Right ventricle myocardium inferior (tissue), 1 donor: ENCODE measurements at regions not wholly inside any gene's neighbourhood (a gene's known extent, or its start where the extent isn't known, plus 50 kb on each side); places are given as distances from the start of the nearest gene placed in this dataset.

Source experiments
- ATAC-seq: fragments of 200-7000 bp; cut with Tn5 transposase; one replicate; pipeline ENCODE4 v1.9.1; 2020; ENCODE audit warnings: mild to moderate bottlenecking, moderate library complexity
- DNase-seq: peaks from one replicate; pipeline ENCODE4 v3.0.0; 2021; ENCODE audit errors: missing footprints
- intact Hi-C: fragments of 100-400 bp; cut with DNase I; formaldehyde crosslinking; loops from one replicate; pipeline ENCODE4 v1.11.0; 2022
- donor health status: DM: no; HTN: yes; CAD: no; lungs with severe emphysema.

- ATAC-seq (no peak), DNase-seq (no peak)
- intact Hi-C loops = no loop called here
Observed at GRCh38 chr2:60152226-60152833, 401.1 kb downstream of the BCL11A start.

DNA sequence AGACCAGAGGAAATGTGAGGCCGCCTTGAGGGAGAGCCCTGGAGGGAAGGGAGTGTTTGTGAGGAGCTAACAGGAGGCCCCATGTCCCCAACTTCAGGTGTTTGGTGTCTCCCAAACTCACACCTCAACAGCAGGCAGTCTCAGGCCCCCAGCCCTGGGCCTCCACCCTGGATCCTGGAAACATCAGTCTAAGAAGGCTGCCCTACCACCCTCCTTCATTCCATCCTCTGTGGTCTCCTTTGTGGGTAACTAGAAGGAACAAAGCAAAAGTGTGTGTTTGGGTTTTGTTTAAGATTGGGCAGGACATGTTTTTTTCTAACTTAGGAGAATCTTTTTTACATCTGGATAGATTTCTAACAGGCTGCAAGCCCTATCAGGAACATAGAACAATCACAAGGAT lies 404.3 kb downstream of the BCL11A start:
- intact Hi-C loops = no loop called here
- DNase-seq (no peak), ATAC-seq (no peak)

- DNase-seq = no peak
- intact Hi-C loops = no loop called here
- no peak for ATAC-seq
Observed at GRCh38 chr2:60148716-60149115, 404.7 kb downstream of the BCL11A start.

GRCh38 chr2:60140185-60140584 lies 413.3 kb downstream of the BCL11A start:
- intact Hi-C loops = no loop called here
- no peak for DNase-seq
- ATAC-seq = no peak

- DNase-seq = no peak
- no peak for ATAC-seq
- intact Hi-C loops = no loop called here
Observed at GRCh38 chr2:60136913-60137312, 416.5 kb downstream of the BCL11A start.

- intact Hi-C loops = no loop called here
- ATAC-seq (no peak), DNase-seq (no peak)
Observed at GRCh38 chr2:60127191-60127590, 426.3 kb downstream of the BCL11A start.

GRCh38 chr2:60125611-60126426 lies 427.6 kb downstream of the BCL11A start:
- intact Hi-C loops = no loop called here
- no peak for ATAC-seq

DNA sequence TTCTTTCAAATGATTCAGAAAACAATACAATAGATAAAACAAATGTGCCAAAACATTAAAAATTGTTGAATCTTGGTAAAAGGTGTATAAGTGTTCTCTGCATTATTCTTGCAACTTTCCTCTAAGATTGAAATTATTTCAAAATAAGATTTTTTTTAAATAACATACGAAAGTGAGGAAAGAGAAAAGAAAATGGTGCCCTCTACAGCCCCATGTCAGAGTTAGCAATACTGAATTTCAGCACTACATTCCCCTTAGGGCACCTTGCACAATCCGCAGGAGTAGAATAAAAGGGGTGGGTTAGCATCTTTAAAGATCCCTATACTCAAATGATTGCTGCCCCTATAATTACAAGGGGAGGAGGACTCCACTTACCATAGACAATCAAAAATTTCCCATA lies 433.7 kb downstream of the BCL11A start:
- intact Hi-C loops = loop anchor here (10.0 kb wide), 1 partner anchor 815 kb away; no protein-coding TSS in a partner anchor

More at GRCh38 chr2:60125611-60126426, 427.6 kb downstream of the BCL11A start:
- no peak for DNase-seq

DNA sequence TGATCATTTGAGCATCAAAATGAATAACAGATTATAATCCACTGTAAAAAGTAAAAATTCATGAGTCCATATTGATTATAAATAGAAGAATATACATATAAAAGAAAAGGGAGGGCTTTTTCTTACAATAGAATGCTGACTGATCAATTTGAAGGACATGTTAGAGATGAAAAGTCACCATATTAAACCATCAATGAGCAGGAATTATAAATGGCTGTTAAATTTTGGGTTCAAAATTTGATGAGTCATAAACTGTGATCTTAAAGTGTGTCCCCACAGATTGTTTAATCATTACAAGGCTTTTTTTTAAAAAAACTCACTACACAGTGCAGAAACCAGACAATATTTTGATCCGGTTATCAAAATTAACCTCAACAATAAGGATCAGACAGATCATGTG lies 434.5 kb downstream of the BCL11A start:
- ATAC-seq (no peak), DNase-seq (no peak)
- intact Hi-C loops = loop anchor here (10.0 kb wide), 1 partner anchor 814 kb away; no protein-coding TSS in a partner anchor

More for the DNA sequence above, 433.7 kb downstream of the BCL11A start:
- ATAC-seq (no peak), DNase-seq (no peak)

DNA sequence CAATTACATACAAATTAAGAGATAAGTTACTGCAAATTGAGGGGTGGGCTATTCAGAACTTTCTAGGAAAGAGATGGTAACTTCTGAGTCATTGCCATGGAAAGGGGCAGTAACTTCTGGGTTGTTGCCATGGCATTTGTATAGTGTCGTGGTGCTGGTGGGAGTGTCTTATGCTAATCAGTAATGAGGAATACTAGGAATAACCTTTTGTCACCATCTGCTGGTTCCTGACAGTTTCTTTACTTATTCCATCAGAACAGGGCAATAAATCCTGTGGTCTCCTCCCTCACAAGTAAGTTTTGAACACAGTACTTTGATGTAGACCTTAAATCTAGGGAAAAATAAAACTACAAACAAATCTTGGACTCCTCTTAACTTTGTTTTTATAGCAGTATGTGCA lies 435.4 kb downstream of the BCL11A start:
- intact Hi-C loops = loop anchor here (10.0 kb wide), 1 partner anchor 813 kb away; no protein-coding TSS in a partner anchor
- DNase-seq (no peak), ATAC-seq (no peak)

GRCh38 chr2:60116161-60116875 lies 437.1 kb downstream of the BCL11A start:
- ATAC-seq = no peak
- intact Hi-C loops = loop anchor here (10.0 kb wide), 1 partner anchor 812 kb away; no protein-coding TSS in a partner anchor
- no peak for DNase-seq

- intact Hi-C loops = loop anchor here (5.0 to 10.0 kb wide), 3 partner anchors 52 to 805 kb away; no protein-coding TSS in a partner anchor
- ATAC-seq = no peak
- DNase-seq = no peak
Observed at GRCh38 chr2:60109744-60110143, 443.7 kb downstream of the BCL11A start.

GRCh38 chr2:60106836-60107529 lies 446.5 kb downstream of the BCL11A start:
- intact Hi-C loops = loop anchor here (2.0 to 5.0 kb wide), 3 partner anchors 50 to 440 kb away; no protein-coding TSS in a partner anchor
- peak; percentile 71 for DNase-seq

DNA sequence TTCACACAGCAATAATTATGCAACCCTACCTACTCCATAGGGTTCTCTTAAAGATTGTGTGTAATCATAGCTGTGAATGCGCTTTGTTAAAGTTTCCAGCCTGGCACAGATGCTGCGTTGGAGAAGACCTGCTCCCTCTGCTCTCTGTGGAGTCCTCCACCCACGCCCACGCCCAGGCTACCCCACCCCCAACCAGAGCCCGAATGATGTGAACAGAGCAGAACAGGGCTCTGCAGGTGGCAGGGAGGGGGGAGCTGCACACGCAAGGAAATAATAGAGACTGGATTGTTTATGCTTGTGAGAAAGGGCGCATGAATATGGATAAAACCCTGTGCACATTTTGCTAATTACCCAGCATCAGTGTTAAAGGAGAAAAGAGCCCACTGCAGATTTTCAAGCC lies 447.5 kb downstream of the BCL11A start:
- DNase-seq (no peak), ATAC-seq (no peak)
- intact Hi-C loops = loop anchor here (2.0 to 5.0 kb wide), 3 partner anchors 49 to 441 kb away; no protein-coding TSS in a partner anchor

More at GRCh38 chr2:60106836-60107529, 446.5 kb downstream of the BCL11A start:
- peak; percentile 89 for ATAC-seq

DNA sequence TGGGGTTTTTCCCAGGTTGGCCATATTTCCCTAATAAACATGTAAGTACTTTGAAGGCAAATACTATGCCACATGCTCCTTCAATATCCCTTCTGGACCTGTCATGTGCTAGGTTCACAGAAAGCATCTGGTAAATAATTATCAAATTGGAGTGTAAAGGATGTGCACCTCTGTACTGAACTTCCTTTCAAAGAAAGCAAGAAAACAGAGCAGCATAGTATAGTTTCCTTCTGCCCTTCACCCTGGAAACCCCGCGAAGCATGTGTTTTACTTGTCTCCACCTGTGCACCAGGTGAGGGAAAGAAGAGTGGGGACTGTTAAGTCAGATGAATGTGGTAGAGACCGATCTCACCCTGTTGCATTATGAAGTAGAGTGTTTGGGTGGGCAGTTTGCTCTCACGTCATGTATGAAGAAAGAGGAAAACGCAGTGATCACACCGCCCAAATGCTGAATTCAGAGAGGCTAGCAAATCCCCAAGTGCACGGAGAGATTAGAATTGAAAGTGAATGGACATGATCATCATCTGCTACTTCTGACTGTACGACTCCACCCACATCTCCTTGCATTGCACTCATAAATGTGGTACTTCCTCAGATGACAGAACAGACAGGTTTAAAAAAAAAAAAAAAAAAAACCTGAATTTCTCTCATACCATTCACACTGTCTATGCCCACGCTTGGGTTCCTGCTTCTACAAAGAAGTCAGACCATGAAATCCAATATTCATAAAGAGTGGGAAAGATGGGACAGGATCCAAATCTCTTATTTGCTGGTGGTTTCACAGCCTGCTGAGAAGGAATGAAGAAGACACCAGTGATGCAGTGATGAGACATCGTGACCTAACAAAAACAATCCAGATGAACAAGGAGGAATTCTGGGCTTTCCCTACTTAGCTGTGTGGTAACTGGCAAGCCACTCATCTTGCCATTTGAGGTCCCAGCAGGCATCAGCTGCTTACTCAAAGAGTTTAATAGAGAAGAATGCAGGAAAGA lies 448.6 kb downstream of the BCL11A start:
- intact Hi-C loops = loop anchor here (5.0 kb wide), 2 partner anchors 48 to 442 kb away; no protein-coding TSS in a partner anchor
- DNase-seq (no peak), ATAC-seq (no peak)

GRCh38 chr2:60100034-60100433 lies 453.4 kb downstream of the BCL11A start:
- ATAC-seq (no peak), DNase-seq (no peak)
- intact Hi-C loops = no loop called here

GRCh38 chr2:60098996-60099395 lies 454.5 kb downstream of the BCL11A start:
- intact Hi-C loops = no loop called here
- DNase-seq (no peak), ATAC-seq (no peak)
